SK-N-SH treated with all-trans-retinoic acid at 6 μM for 48 hours (cell line): ENCODE measurements at regions not wholly inside any gene's neighbourhood (a gene's known extent, or its start where the extent isn't known, plus 50 kb on each side); places are given as distances from the start of the nearest gene placed in this dataset.
"Not testable (repeated sequence)": the region's sequence is repeated elsewhere in the genome, so short reads cannot be mapped to it uniquely, and the experiment has no call there.

Source experiments
- ATAC-seq: fragments of 200-7000 bp; cut with Tn5 transposase; 3 replicates; pipeline ENCODE4 v1.9.1; 2020; ENCODE audit warnings: mild to moderate bottlenecking, moderate library complexity
- ARNTL ChIP-seq: fragments of 450-650 bp; formaldehyde crosslinking; IDR thresholded peaks from 2 replicates; pipeline ENCODE4 v1.5.0; 2020; ENCODE audit warnings: low read depth, mild to moderate bottlenecking, moderate library complexity, borderline replicate concordance
- BACH2 ChIP-seq: fragments of 250-450 bp; sonication (Bioruptor Pico); IDR thresholded peaks from 2 replicates; pipeline ENCODE4 v1.9.0; 2021; ENCODE audit warnings: mild to moderate bottlenecking, borderline replicate concordance
- CREB5 ChIP-seq: fragments of 250-450 bp; sonication (Bioruptor Pico); IDR thresholded peaks from 2 replicates; pipeline ENCODE4 v1.5.1; 2020; ENCODE audit warnings: low read depth, mild to moderate bottlenecking, moderate library complexity
- CSDC2 ChIP-seq: fragments of 250-450 bp; sonication (Bioruptor Pico); IDR thresholded peaks from 2 replicates; pipeline ENCODE4 v1.5.0; 2020; ENCODE audit warnings: mild to moderate bottlenecking, moderate library complexity
- CSRNP3 ChIP-seq: fragments of 250-450 bp; sonication (Bioruptor Pico); IDR thresholded peaks from 2 replicates; pipeline ENCODE4 v1.5.1; 2021; ENCODE audit warnings: mild to moderate bottlenecking, moderate library complexity
- ESRRG ChIP-seq: fragments of 250-450 bp; sonication (Bioruptor Pico); IDR thresholded peaks from 2 replicates; pipeline ENCODE4 v1.6.1; 2021; ENCODE audit warnings: mild to moderate bottlenecking
- GLIS3 ChIP-seq: fragments of 250-450 bp; sonication (Bioruptor Pico); IDR thresholded peaks from 2 replicates; pipeline ENCODE4 v1.5.0; 2020; ENCODE audit warnings: mild to moderate bottlenecking, moderate library complexity
- ISL1 ChIP-seq: fragments of 250-450 bp; sonication (Bioruptor Pico); IDR thresholded peaks from 2 replicates; pipeline ENCODE4 v2.1.2; 2022; ENCODE audit warnings: mild to moderate bottlenecking, moderate library complexity
- OSR1 ChIP-seq: fragments of 250-450 bp; sonication (Bioruptor Pico); IDR thresholded peaks from 2 replicates; pipeline ENCODE4 v1.8.0; 2022; ENCODE audit warnings: moderate library complexity, mild to moderate bottlenecking, inconsistent platforms
- PATZ1 ChIP-seq: fragments of 250-450 bp; sonication (Bioruptor Pico); IDR thresholded peaks from 2 replicates; pipeline ENCODE4 v1.8.0; 2020; ENCODE audit warnings: mild to moderate bottlenecking, moderate library complexity, borderline replicate concordance
- POU6F1 ChIP-seq: fragments of 250-450 bp; sonication (Bioruptor Pico); IDR thresholded peaks from 2 replicates; pipeline ENCODE4 v1.8.0; 2021; ENCODE audit warnings: low read depth, mild to moderate bottlenecking, moderate library complexity, borderline replicate concordance
- PPARA ChIP-seq: fragments of 250-450 bp; sonication (Bioruptor Pico); IDR thresholded peaks from 2 replicates; pipeline ENCODE4 v1.5.0; 2020; ENCODE audit warnings: mild to moderate bottlenecking, borderline replicate concordance
- RARB ChIP-seq: fragments of 250-450 bp; sonication (Bioruptor Pico); IDR thresholded peaks from 2 replicates; pipeline ENCODE4 v1.8.0; 2021; ENCODE audit warnings: mild to moderate bottlenecking, moderate library complexity
- TCF4 ChIP-seq: fragments of 250-450 bp; sonication (Bioruptor Pico); IDR thresholded peaks from 2 replicates; pipeline ENCODE4 v1.8.0; 2021; ENCODE audit warnings: mild to moderate bottlenecking, moderate library complexity, borderline replicate concordance
- TOX ChIP-seq: fragments of 250-450 bp; sonication (Bioruptor Pico); IDR thresholded peaks from 2 replicates; pipeline ENCODE4 v1.8.0; 2021; ENCODE audit warnings: mild to moderate bottlenecking, moderate library complexity, borderline replicate concordance
- ZFP3 ChIP-seq: fragments of 250-450 bp; sonication (Bioruptor Pico); IDR thresholded peaks from 2 replicates; pipeline ENCODE4 v1.5.0; 2020; ENCODE audit warnings: mild to moderate bottlenecking, moderate library complexity
- ZFP30 ChIP-seq: fragments of 450-650 bp; formaldehyde crosslinking; IDR thresholded peaks from 2 replicates; pipeline ENCODE4 v1.5.0; 2022; ENCODE audit warnings: mild to moderate bottlenecking, moderate library complexity
- ZNF565 ChIP-seq: fragments of 450-650 bp; formaldehyde crosslinking; conservative IDR thresholded peaks from 2 replicates; pipeline ENCODE4 v1.5.0; 2020; ENCODE audit warnings: low read depth, mild to moderate bottlenecking, moderate library complexity
- ZNF70 ChIP-seq: fragments of 450-650 bp; formaldehyde crosslinking; IDR thresholded peaks from 2 replicates; pipeline ENCODE4 v1.5.0; 2020; ENCODE audit warnings: mild to moderate bottlenecking, moderate library complexity
- ZNF8 ChIP-seq: fragments of 450-650 bp; formaldehyde crosslinking; IDR thresholded peaks from 2 replicates; pipeline ENCODE4 v1.5.0; 2020; ENCODE audit warnings: mild to moderate bottlenecking, moderate library complexity

GRCh38 chr2:219871351-219871750, 243.9 kb downstream of the SLC4A3 start:
- ATAC-seq: no peak
- no peak for TF ChIP-seq ZNF565 (CRISPR knock-in tag)

- TF ChIP-seq CSRNP3 (CRISPR knock-in tag) (no peak), GLIS3 (CRISPR knock-in tag) (no peak), TOX (CRISPR knock-in tag) (no peak), ZNF565 (CRISPR knock-in tag) (no peak), CSDC2 (CRISPR knock-in tag) (no peak), ISL1 (CRISPR knock-in tag) (no peak), RARB (CRISPR knock-in tag) (no peak), ZNF8 (CRISPR knock-in tag) (no peak), ZNF70 (no peak)
- TF ChIP-seq, all 23 proteins: peak for 0
- ATAC-seq: no peak
Measured at GRCh38 chr2:219875036-219875435, 247.6 kb downstream of the SLC4A3 start.

GRCh38 chr2:219875986-219876385, 248.6 kb downstream of the SLC4A3 start:
- ATAC-seq: not testable (repeated sequence)

- TF ChIP-seq ZNF565 (CRISPR knock-in tag): no peak
- TF ChIP-seq ARNTL (CRISPR knock-in tag): no peak
- TF ChIP-seq ZNF8 (CRISPR knock-in tag): no peak
- no peak for TF ChIP-seq PATZ1
- no peak for TF ChIP-seq RARB (CRISPR knock-in tag)
- no peak for TF ChIP-seq TOX (CRISPR knock-in tag)
- TF ChIP-seq ESRRG (CRISPR knock-in tag): no peak
- TF ChIP-seq CSDC2 (CRISPR knock-in tag): no peak
- no peak for TF ChIP-seq POU6F1 (CRISPR knock-in tag)
- no peak for ATAC-seq
Measured at GRCh38 chr2:219876931-219877330, 249.5 kb downstream of the SLC4A3 start.

- TF ChIP-seq PATZ1: no peak
- no peak for TF ChIP-seq ZFP30 (CRISPR knock-in tag)
- no peak for TF ChIP-seq ZNF565 (CRISPR knock-in tag)
- no peak for TF ChIP-seq PPARA
- TF ChIP-seq POU6F1 (CRISPR knock-in tag): no peak
- TF ChIP-seq ISL1 (CRISPR knock-in tag): no peak
- no peak for TF ChIP-seq TCF4 (CRISPR knock-in tag)
- TF ChIP-seq ZFP3: no peak
- no peak for TF ChIP-seq CREB5
- TF ChIP-seq GLIS3 (CRISPR knock-in tag): no peak
- no peak for TF ChIP-seq CSRNP3 (CRISPR knock-in tag)
- no peak for TF ChIP-seq OSR1 (CRISPR knock-in tag)
- TF ChIP-seq BACH2: no peak
- no peak for TF ChIP-seq ZNF8 (CRISPR knock-in tag)
- no peak for TF ChIP-seq ZNF70
- no peak for TF ChIP-seq ARNTL (CRISPR knock-in tag)
- TF ChIP-seq CSDC2 (CRISPR knock-in tag): no peak
- TF ChIP-seq, all 23 proteins: peak for 0
- no peak for ATAC-seq
Measured at GRCh38 chr2:219877728-219878127, 250.3 kb downstream of the SLC4A3 start.
